OCI-M2 (cell line): ENCODE measurements at regions not wholly inside any gene's neighbourhood (a gene's known extent, or its start where the extent isn't known, plus 50 kb on each side); places are given as distances from the start of the nearest gene placed in this dataset.

Source experiments
- DNase-seq: peaks from one replicate; lab custom pipeline; 2025; ENCODE audit not compliant: unreplicated experiment; lab: John Stamatoyannopoulos, UW

DNA sequence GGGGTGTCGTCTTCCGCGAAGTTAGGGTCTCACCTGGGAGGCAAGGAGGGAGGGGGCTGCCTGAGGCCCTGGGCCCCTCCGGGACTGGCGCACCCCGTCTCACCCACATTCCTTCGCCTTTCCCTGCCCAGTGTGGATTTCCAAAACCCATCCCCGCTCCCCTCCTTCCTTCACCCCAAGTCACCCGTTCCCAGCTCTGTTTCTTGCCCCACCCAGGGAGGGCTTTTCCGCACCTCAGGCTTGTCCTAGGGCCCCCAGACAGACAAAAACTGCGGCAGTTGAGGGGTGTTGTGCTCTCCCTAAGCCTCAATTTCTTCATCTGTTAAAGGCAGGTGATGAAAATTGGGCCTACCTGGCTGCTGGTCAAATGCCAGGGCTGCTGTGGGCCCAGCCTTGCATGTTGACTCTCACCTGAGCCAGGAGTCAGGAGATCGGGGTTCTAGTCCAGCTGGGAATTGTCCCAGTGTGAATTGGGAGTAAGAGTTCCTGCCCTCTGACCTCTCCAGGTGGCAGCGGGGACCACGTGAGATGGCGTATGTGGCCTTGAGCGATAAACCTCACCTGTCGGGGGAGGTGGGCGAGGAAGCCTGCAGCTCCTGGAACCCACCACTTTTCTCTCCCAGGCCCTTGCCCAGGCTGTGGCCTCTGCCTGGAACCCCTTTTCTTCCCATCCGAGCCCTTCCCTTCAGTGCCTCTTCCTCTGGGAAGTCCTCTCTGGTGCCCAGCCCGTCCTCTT, 143.4 kb upstream of the IER5L start:
- DNase-seq = no peak

- no peak for DNase-seq
Measured at GRCh38 chr9:129320575-129321285, 142.7 kb upstream of the IER5L start.

DNA sequence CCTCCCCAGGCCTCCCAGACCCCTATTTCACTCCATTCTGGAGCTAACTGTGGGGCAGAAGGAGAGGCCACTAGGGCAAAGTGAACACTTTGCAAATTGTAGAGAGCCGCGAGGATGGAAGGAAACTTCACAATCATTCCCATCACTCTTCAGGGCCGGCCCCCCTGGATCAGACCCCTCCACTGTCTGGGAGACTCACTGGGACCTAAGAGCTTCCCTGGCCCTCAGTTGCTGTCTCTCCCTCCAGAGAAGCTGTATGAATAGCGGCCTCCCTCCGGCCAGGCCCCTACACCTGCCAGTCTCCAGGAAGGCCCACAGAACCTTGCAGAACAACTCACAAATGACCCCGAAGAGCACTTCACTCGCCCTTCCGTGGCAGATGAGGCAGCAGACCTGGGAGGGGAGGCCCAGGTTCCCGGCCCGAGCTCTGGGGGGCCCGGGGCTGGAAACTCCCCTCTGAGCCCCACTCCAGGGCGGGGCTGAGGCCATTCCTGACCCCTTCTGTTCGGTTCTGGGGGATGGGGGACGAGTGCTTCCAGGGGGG, 141.9 kb upstream of the IER5L start:
- no peak for DNase-seq

GRCh38 chr9:129319076-129319937, 141.2 kb upstream of the IER5L start:
- DNase-seq = no peak

DNA sequence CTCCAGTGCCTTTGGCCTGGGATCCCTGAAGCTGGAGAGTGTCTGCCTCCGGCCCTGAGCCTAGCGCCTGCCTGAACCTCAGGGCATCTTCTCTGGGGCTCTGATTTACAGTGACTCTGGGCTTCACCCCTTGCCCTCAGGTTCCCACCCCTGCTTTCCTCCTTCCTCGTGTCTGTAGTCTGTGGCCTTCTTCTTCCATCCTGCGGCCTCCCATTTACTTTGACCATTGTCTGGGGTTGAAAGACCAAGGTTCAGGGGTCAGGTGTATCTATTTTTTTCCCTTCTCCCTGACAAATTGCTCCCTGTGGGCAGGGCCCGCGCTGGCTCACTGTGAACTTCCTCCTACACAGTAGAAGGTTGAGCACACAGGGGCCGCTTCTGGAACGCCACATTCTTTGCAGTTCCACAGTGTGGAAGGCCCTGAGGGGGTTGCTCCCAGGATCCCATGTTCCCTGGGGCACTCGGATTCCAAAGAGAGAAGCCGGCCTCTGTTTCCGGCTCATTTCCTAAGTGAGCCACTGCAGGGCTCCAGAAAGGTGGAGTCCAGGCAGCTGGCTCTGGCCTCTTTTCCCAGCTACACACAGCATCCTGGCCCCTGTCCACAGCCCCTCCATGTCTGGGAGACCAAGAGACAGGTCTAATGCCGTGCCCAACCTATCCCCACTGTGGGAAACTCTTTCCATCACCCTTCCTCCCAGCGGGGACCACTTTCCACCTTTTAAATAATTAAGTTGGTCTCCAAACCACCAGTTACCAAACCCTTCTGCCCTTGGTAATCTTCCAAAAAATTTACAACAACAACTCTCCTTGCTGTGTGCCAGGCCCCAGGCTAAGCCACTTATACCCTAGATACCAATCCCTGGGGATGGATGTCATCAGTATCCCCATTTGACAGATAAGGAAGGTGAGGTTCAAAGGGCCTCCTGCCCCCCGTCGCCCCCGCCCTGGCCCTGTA, 140.3 kb upstream of the IER5L start:
- DNase-seq = no peak

DNA sequence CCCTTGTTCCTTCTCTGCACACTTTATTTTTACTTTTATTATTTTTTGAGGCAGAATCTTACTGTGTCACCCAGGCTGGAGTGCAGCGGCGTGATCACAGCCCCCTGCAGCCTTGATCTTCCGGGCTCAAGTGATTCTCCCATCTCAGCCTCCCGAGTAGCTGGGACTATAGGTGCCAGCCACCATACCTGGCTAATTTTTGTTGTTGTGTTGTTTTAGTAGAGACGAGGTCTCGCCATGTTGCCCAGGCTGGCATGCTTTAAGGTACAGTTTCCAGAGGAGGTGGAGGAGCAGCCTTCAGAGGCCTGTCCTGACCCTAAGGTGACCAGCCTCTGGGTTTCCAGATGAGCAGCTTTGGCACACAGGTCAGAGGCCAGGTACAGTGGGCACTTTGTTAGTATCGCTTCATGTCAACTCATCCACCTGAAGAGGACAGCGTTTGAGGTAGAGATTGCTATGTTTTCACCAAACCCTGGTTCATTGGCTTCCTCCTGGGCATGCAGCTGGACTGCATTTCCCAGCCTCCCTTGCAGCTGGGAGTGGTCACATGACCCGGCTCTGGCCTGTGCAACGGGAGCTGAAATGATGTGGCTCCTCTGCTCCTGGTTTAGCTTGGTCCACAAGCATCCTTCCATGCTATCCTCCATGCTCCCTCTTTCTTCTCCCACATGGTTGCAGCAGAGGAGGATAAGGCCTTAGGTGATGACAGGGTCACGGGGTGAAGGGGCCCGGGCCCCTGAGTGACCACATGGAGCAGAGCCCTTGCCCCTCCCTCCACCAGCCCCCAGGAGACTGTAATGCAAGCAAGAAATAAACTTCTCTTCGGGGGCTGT, 139.3 kb upstream of the IER5L start:
- DNase-seq = no peak

GRCh38 chr9:129316281-129317030, 138.4 kb upstream of the IER5L start:
- no peak for DNase-seq

DNA sequence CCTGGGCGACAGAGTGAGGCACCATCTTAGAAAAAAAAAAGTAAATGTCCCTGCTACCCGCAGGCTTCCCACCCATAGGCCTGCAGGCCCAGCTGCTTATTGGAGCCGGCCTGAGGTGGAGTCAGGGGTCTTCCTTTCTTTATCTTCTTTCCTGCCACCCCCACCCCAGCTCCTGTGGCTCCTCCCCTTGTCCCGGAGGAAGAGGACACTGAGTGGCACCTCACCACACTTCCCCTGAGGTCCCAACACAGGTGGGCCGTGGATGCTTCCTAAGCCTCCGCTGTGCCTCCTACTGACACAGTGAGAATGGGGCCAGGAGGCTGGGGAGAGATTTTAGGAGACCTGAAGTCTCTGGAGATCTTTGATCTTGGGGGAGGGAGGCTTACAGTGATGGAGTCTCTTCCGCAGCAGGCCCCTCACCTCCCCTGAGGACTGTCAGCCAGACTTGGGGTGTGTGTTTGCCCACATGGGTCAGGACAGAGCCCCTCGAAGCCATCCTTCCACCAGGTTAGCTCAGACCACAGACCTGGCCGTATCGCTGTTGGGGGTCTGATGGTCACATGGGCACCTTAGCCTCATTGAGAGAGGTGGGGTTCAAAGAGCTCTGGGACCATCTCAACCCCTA, 135.4 kb upstream of the IER5L start:
- no peak for DNase-seq

DNA sequence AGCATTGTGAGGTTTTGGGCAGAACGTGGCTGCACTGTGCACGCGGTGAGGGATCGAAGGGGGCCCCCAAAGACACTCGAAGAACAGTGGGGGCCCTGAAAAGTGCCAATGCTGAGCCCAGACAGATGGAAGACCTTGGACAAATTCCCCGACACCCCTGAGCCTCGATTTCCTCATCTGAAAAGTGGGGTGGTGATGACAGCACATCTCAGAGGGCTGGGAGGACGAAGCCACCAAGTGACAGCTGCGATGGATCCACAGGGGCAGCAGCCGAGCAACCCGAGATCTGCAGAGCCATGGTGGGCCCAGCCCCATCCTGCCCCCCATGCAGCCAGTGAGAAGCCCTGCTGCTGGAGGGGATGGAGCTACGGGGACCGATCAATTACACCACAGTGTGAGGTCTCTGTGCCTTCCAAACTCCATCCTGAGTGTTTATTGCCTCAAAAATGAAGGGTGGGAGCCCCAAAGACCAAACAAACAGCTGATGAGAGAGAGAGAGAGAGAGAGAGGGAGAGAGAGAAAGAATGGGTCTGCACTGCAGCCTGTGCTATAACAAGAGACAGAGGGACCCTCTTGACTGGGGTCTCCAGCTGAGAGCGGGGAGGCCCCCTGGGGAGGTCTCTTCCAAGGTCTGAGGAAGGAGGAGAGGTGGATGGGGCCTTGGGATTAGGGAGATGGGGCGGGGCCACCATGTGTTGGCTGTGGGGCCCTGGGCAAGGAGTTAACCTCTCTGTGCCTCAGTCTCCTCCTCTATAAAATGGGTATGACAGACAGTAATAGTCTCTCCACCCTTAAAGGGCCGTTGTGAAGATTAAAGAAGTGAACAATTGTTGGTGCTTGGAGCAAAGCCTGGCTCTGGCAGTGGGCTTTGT, 134.4 kb upstream of the IER5L start:
- no peak for DNase-seq

- no peak for DNase-seq
Measured at GRCh38 chr9:129311643-129312042, 133.6 kb upstream of the IER5L start.

GRCh38 chr9:129310666-129311350, 132.7 kb upstream of the IER5L start:
- DNase-seq = no peak

DNA sequence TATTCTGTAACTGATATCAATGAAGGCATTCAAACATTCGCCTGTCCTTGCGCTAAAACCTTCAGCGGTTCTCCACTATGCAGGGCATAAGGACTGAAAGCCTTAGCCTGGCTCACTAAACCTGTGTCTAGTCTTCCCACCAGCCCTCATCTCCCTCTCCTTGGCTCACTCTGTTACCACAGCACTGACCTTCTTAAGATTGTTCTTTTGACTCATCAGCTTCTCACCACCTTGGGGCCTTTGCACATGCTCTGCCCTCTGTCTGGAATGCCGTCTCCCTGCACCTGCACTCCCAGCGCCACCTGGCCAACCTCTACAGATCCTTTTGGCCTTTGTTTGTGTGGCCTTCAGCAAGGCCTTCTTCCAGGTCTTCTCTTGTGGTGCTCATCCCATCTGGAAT, 131.8 kb upstream of the IER5L start:
- DNase-seq = no peak

DNA sequence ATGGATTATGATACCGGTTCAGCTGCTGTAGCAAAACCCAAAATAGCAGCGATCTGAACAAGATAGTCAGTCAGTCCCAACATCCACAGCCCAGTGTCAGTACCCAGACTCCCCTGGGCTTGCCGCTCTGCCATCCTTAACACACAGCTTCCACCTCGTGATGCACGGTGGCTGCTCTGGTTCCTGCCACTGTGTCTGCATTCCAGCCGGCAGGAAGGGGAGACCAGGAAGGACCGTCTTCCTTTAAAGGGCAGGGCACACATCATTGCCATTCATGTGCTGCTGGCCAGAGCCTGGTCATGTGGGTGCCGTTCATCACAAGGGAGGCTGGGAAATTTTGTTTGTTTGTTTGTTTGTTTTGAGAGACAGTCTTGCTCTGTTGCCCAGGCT, 131.0 kb upstream of the IER5L start:
- DNase-seq = no peak

DNA sequence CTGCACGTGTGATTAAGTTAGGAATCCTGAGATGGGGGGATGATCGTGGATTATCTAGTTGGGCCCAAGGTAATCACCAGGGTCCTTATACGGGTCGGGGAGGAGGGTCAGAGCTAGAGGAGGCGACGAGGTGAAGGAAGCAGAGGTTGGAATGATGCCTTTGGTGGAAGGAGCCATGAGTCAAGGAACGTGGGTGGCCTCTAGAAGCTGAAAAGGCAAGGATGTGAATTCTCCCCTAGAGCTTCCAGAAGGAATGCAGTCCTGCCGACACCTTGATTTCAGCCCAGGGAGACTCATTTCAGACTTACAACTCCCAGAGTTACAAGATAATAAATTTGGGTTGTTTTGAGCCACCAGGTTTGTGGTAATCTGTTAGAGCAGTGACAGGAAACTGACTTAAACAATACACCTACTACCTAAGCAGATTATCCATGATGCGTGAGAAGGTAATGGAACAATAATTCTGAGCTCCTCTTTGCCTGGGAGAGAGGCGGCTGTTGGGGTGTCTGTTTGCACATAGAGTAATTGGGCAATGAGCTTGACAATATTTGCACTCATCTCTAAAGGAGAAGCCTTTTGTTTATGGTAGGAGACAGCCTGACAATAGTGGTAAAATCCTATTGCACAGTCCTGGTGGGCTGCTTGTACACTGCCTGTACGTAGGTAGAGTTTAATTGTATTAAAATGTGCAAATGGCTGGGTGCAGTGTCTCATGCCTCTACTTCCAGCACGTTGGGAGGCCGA, 129.3 kb upstream of the IER5L start:
- no peak for DNase-seq

- no peak for DNase-seq
Measured at GRCh38 chr9:129306318-129306973, 128.4 kb upstream of the IER5L start.

DNA sequence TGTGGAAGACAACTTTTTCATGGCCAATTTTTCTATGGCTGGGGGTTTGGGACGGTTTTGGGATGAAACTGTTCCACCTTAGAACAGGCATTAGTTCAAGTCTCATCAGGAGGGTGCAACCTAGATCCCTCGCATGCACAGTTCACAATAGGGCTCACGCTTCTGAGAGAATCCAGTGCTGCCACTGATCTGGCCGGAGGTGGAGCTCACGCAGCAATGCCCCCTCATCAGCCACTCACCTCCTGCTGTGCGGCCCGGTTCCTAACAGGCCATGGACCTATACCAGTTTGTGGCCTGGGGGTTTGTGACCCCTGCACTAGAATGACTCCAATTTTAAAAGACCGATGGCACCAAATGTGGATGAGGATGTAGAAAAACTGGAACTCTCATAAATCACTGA, 127.2 kb upstream of the IER5L start:
- DNase-seq = no peak
